Motor neuron (in vitro differentiated cells): ENCODE measurements at regions not wholly inside any gene's neighbourhood (a gene's known extent, or its start where the extent isn't known, plus 50 kb on each side); places are given as distances from the start of the nearest gene placed in this dataset.

Experiments
- ATAC-seq, 8 experiments: fragments of 200-7000 bp; cut with Tn5 transposase; replicated peaks in 6 of 8; 2 replicates each; pipeline ENCODE4 v1.8.0; 2021; ENCODE audit warnings: mild to moderate bottlenecking in 8 of 8, moderate library complexity in 8 of 8
- H3K27ac ChIP-seq, 2 donors: fragments of 250-450 bp; sonication (Bioruptor Pico); 2 replicates each; pipeline ENCODE4 v1.9.0; 2021; ENCODE audit warnings: antibody characterized with exemption in 2 of 2, mild to moderate bottlenecking in 2 of 2, moderate library complexity in 1 of 2
- H3K4me1 ChIP-seq, 2 donors: fragments of 250-450 bp; sonication (Bioruptor Pico); replicated peaks in 1 of 2; 2 replicates each; pipeline ENCODE4 v1.6.1; 2021; ENCODE audit warnings: antibody characterized with exemption in 2 of 2, mild to moderate bottlenecking in 2 of 2, moderate library complexity in 1 of 2
- H3K4me3 ChIP-seq, 5 donors: fragments of 250-450 bp; sonication (Bioruptor Pico); 2 replicates each; pipeline ENCODE4 v1.9.0; 2021; ENCODE audit warnings: antibody characterized with exemption in 5 of 5, mild to moderate bottlenecking in 5 of 5, moderate library complexity in 4 of 5
- WGBS, 10 experiments: fragments of 450-650 bp; shearing (Covaris generic); methylation state at CpG; one replicate each; pipeline ENCODE4 v1.0.0; 2022; 5-methylcytosine and 5-hydroxymethylcytosine counted together
- in situ Hi-C, 9 experiments: fragments of 400-800 bp; cut with MboI; loops; one replicate each; pipeline ENCODE4 v1.15.0; 2021; ENCODE audit warnings: low sequenced_read_pairs in 9 of 9, low pct_unique_long_range_greater_than_20kb in 2 of 9; ENCODE audit not compliant: unreplicated experiment in 9 of 9

DNA sequence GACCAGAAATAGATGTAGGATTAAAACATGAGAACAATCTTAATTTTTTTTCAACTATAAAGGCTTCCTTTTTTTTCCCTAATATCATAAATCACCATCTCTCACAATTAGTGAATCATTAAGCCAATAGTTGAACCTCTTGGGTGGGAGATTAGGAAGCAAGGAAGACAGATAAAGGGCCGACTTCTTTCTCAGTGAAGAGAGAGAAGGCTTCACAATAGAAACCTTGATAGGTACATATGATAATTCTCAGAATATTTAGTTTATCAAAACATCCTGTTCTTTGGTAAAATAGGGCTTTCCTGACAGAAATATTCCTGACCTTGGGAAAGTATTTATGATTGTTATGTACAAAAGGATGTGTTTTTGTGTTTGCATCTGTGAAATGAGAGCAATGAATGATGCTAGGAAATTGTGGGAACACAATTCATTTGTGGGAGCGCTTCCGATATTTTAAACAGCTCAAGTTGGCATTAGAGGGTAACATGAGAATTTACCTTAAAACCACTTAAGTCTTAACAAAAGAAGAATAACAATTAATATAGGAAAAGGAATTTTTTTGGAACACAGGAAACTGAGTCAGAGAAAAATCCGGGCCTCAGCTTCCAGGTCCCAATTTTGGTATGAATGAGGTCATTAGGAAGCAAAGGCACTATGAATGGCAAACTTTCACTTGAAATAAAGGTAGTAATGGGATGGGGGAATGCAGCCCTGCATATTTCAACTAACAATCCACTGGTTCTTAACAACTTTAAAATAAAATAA, 263.2 kb upstream of the TGFBR2 start:
- peaks cover 3 to 18% of the 10 kb centered on the region in 2 donors for H3K4me1 ChIP-seq
- H3K4me3 ChIP-seq: no peak overlapping the region
- in situ Hi-C loops: no loop called here
- no peak for ATAC-seq
- H3K27ac ChIP-seq: no peak overlapping the region
- 40 to 100% (median 77%) methylated on average over 1 to 4 of the region's 4 CpGs for WGBS, 10 experiments

DNA sequence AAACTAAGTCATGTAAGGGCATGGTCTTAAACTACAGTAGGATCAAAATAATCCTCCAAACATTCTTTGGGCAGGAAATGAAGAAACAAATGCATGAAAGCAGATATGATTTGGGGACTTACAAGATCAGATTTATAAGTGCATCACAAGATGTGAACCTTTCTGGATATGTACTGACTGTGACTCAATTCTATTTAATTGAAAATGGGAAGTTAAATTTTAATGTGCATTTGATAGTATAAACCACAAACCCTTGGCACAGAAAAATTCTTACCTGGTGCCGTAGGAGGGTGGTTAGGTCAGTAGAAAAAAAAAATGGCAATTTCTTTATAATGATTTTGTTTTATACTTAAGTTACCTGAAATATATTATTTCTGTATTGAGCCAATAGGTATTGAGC, 262.5 kb upstream of the TGFBR2 start:
- WGBS, 10 experiments: 90 to 100% (median 100%) methylated on average over 1 of the region's 1 CpG; no CpG with 5 or more reads in 3 of the 10 experiments
- no peak overlapping the region for H3K27ac ChIP-seq
- in situ Hi-C loops: no loop called here

DNA sequence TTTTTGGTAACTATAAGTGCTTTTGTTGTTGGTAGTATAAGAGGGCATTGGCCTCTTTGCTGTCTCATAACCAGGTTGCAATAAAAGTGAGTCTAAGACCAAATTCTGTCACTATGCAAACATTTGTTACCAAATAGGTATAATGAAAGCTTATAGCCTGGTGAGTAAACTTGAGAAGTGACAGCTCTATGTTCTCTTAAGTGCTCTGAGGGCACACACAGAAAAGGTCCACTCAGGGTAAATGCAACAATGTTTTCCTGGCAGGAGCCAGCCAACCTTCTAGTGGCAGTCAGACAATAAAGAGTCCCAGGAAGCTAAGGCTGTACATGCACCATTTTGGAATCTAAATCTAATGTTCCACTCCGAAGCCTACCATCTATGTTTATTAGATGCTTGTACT, 262.1 kb upstream of the TGFBR2 start:
- Histone ChIP-seq H3K4me1 (peaks cover 3 to 18% of the 10 kb centered on the region in 2 donors), H3K4me3 (no peak overlapping the region), H3K27ac (no peak overlapping the region)
- 100% methylated on average over 1 of the region's 1 CpG; no CpG with 5 or more reads in 5 of the 10 experiments for WGBS, 10 experiments
- in situ Hi-C loops: no loop called here
- no peak for ATAC-seq

More for the DNA sequence above, 262.5 kb upstream of the TGFBR2 start:
- H3K4me1 ChIP-seq: peaks cover 3 to 18% of the 10 kb centered on the region in 2 donors
- no peak for ATAC-seq
- no peak overlapping the region for H3K4me3 ChIP-seq

DNA sequence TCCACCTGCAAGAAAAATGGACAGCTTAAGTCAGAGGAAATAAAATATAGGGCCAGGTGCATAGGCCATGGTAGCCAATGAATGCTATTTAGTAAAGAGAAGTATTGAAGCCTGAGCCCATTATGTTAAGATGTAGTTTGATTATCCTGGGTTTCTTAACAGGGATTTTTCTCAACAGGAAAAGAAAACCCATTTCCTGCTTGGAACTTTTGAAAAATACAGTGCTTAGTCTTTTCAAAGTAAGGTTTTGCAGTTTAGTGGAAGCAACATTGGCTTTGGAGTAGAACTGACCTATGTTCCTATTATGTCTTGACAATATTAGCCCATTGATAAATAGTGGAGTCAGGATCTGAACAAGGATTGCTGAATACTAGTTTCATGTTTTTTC, 259.5 kb upstream of the TGFBR2 start:
- Histone ChIP-seq H3K4me3 (no peak overlapping the region), H3K4me1 (peaks cover 0 to 20% of the 10 kb centered on the region in 2 donors), H3K27ac (no peak overlapping the region)
- in situ Hi-C loops: no loop called here
- ATAC-seq: no peak

DNA sequence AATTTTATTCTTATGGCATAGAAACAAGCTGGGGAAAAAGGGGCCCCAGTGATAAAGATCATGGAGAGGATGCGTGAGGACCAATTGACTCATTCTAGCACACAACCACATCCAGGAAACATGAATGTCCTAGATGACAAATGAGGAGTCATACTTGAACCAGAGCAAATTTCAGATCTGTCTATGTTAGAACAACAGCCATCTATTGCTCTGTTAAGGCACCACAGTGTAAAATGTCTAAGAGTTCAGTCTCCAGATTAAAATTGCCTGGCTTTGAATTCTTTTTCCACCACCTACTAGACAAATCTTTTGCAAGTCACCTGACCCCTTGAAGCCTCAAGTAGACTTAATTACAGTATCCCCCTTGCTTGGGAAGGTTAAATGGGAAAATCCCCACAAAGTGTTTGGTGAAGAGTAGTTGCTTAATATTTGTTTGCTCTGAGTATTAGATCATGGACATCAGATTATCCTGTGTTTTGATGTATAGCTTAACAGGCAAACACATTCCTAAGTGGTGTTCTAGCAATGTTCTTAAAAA, 258.7 kb upstream of the TGFBR2 start:
- Histone ChIP-seq H3K27ac (no peak overlapping the region), H3K4me3 (no peak overlapping the region), H3K4me1 (peaks cover 0 to 20% of the 10 kb centered on the region in 2 donors)
- in situ Hi-C loops: no loop called here
- peak in 3 of 8 experiments; percentile 27 to 64 (median 46) for ATAC-seq
- 0 to 100% (median 85%) methylated on average over 1 of the region's 1 CpG; no CpG with 5 or more reads in 2 of the 10 experiments for WGBS, 10 experiments

DNA sequence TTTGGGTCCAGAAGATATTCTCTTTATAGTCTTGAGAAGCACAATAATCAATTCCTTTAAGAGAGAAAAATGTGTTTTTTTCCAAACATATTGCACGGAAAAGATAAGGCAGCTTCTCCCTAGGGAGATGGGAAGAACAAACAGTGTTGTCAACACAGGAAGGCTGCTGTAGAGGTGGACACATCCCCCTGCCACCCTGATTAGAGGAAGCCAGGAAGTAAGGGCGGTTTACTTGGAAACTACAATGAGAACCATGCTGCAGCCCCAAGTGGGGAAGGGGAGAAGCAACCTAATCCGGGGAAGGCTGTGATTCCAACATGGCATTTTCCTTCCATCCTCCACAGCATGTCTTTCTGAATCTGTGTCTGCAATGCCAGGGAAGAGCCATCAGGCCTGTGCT, 256.9 kb upstream of the TGFBR2 start:
- no peak overlapping the region for H3K4me3 ChIP-seq
- no peak for ATAC-seq
- in situ Hi-C loops: no loop called here
- peaks cover 2 to 20% of the 10 kb centered on the region in 2 donors for H3K4me1 ChIP-seq
- no peak overlapping the region for H3K27ac ChIP-seq
- WGBS, 10 experiments: 68 to 100% (median 78%) methylated on average over 1 to 3 of the region's 3 CpGs; no CpG with 5 or more reads in 2 of the 10 experiments

DNA sequence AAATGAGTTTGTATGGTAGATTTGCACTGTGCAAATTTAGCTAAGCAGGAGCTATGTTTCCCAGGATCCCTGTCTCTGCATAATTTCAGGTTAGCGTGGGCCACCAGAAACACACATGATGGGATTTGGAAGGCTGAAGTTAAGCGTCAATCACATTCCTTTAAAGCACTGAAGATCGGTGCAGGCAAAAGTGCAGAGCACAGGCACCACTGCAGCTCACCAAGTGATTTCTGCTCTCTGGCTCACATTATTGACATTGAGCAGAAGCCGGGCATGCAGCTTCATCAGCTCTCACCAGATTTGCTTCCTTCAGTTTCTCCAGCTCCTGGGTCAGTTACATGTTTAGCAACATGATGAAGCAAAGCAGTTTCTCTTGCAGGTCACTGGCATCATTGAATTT, 256.4 kb upstream of the TGFBR2 start:
- in situ Hi-C loops: no loop called here
- ATAC-seq: no peak
- peaks cover 7 to 20% of the 10 kb centered on the region in 2 donors for H3K4me1 ChIP-seq
- WGBS, 10 experiments: 62 to 100% (median 89%) methylated on average over 1 to 4 of the region's 4 CpGs; no CpG with 5 or more reads in 2 of the 10 experiments
- no peak overlapping the region for H3K4me3 ChIP-seq
- H3K27ac ChIP-seq: no peak overlapping the region

DNA sequence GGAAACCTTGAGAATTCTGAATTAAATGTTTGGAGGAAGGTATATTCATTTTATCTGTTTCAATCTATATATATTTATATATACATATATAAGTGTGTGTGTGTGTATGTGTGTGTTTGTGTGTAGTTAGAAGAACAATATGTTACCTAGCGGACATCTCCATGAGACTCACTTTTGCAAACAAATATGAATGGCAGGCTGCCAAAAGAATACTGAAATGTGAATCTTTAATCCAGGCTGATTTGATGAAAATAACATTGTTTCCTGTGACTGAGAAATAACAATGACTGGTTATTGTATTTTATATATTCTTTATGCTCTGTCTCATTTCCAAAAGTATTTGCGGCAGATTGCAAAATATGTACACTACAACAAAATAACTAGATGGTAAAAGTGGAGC, 255.5 kb upstream of the TGFBR2 start:
- Histone ChIP-seq H3K27ac (no peak overlapping the region), H3K4me3 (no peak overlapping the region), H3K4me1 (peaks cover 11 to 20% of the 10 kb centered on the region in 2 donors)
- in situ Hi-C loops: no loop called here
- 83 to 100% (median 97%) methylated on average over 1 to 2 of the region's 2 CpGs; no CpG with 5 or more reads in 1 of the 10 experiments for WGBS, 10 experiments
- no peak for ATAC-seq

DNA sequence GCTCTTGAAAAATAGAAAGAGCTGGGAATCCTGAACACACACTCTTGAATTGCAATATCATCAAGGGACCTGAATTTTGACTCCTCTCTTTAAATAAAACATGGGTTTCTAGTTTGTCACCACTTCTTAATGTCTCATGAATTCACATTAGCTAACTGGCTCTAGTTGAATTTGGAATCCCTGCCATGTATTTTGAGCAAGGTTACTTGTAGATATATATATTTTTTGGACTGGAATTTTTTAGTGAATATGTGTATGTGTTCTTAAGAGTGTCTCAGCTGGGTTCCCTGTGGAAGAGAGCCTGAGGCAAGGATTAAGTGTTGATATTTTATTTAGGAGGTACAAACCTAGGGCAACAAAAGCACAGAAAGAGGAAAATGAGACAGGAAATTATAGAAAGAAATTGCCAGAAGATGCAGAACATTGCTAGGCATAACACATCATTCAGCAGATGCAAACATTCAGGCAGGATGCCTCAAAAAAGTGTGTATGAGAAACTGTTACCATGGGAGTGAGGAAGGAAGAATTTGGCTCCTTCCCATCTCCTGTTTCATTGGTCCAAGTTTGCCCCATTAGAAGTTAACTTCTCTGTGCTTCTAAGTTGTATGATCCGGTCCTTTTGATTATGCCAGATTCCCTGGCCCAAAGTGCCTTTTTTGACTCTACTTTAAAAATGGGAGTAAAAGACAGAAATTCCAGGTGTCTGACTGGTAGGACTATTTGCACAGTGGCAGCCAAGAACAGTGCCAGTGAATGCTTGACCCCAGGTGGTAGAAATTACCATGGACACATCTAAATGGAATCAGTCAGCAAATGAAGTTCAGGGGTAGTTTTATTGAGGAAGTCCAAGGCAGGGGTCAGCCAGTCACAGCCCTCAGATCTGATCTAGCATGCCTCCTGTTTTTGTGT, 253.7 kb upstream of the TGFBR2 start:
- whole genome bisulfite sequencing, 10 experiments: 63 to 100% (median 90%) methylated on average over 1 of the region's 1 CpG; no CpG with 5 or more reads in 3 of the 10 experiments
- Histone ChIP-seq H3K27ac (no peak overlapping the region), H3K4me1 (peaks cover 16 to 17% of the 10 kb centered on the region in 2 donors), H3K4me3 (no peak overlapping the region)
- in situ Hi-C loops: no loop called here
- peak in 2 of 8 experiments; percentile 4 to 10 for ATAC-seq

DNA sequence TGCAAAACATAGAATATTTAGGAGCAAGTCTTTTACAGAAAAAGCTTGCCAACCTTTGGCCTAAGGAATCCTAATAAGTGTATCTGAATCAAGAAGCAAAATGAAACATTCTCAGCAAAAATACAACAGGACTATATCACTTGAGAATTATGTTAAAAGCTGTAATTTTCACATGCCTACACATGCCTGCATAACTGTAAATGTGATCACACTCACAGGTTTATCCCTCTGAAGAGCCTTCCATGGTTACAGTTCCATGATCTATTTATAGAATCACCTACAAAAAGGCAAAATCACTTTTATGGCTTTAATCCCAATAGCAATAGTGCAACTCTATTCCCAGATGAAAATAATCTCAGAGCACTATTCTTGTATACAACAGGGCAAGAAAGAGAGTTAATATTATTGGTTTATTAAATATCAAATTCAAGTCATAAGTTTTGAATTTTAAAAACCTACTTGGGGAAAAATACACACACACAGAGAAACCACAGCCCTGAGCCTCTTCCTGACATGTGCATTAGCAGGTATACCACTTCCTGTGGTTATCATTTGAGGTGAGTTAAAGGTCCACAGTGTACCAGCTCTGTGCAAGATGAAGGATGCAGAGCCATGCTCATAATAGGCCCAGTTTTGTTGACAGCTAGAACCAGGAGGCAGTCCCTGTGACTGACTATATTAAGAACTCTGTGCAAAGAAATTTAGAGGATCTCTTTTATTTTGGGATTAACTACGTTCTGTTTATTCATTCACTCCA, 252.5 kb upstream of the TGFBR2 start:
- in situ Hi-C loops: no loop called here
- Histone ChIP-seq H3K27ac (no peak overlapping the region), H3K4me1 (peaks cover 15 to 16% of the 10 kb centered on the region in 2 donors), H3K4me3 (no peak overlapping the region)
- ATAC-seq: no peak
- 80 to 100% (median 93%) methylated on average over 1 of the region's 1 CpG; no CpG with 5 or more reads in 6 of the 10 experiments for WGBS, 10 experiments

DNA sequence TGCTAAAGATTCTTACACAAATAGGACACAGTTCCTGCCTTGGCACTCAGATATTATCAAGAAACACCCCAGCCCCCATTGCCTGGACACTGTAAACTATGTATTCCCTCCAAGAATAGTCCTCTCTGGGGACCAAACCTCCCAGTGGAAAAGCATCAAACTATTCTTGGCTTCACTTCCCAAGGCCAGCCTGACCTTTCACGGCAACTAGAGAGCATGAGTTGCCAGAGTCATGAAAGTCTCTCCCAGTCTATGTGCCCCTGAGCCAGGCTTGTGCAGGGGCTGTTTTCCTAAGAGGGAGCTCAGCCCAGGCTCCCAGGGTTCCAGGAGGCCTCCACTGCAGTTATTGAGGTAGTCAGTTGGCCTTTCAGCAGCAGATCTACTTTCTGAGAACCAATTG, 251.9 kb upstream of the TGFBR2 start:
- WGBS, 10 experiments: 100% methylated on average over 1 of the region's 1 CpG; no CpG with 5 or more reads in 8 of the 10 experiments

DNA sequence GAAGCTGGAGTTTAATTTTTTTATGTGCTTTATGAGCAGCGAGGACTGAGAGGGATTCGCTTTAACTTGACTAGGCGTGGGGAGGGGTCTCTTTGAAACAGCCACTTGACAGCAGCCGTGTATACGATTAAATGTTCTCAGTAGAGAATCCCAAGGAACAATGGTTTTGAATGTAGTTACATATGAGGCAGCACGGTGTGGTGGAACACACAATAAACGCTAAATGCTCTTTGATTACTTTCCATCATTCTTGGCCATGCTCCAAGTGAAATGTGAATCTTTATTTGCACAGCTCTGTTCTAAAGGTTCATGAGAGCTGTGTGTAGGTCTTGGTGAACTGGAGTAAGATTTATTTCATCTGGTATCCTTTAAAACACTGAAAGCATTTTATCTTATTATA, 251.4 kb upstream of the TGFBR2 start:
- H3K27ac ChIP-seq: no peak overlapping the region
- 57 to 100% (median 84%) methylated on average over 1 to 7 of the region's 7 CpGs; no CpG with 5 or more reads in 1 of the 10 experiments for WGBS, 10 experiments
- H3K4me1 ChIP-seq: peaks cover 15 to 16% of the 10 kb centered on the region in 2 donors
- H3K4me3 ChIP-seq: no peak overlapping the region
- in situ Hi-C loops: no loop called here
- peak in 3 of 8 experiments; percentile 28 to 70 (median 47) for ATAC-seq

More for the DNA sequence above, 251.9 kb upstream of the TGFBR2 start:
- Histone ChIP-seq H3K4me3 (no peak overlapping the region), H3K27ac (no peak overlapping the region), H3K4me1 (peaks cover 15 to 16% of the 10 kb centered on the region in 2 donors)
- peak in 1 of 8 experiments; percentile 5 for ATAC-seq
- in situ Hi-C loops: no loop called here
